T-cell (primary cell): ENCODE measurements at regions not wholly inside any gene's neighbourhood (a gene's known extent, or its start where the extent isn't known, plus 50 kb on each side); places are given as distances from the start of the nearest gene placed in this dataset.
"Not testable (repeated sequence)": the region's sequence is repeated elsewhere in the genome, so short reads cannot be mapped to it uniquely, and the experiment has no call there.

Experiments used
- ATAC-seq, 4 experiments: fragments of 200-7000 bp in 3 of 4; fragments of 150-1000 bp in 1 of 4; cut with Tn5 transposase; replicated peaks in 1 of 4; 1 replicate in 3 of 4; 2 replicates in 1 of 4; pipeline ENCODE4 v1.10.0; 2021; ENCODE audit warnings: moderate library complexity in 3 of 4, mild to moderate bottlenecking in 2 of 4, moderate number of reproducible peaks in 1 of 4
- CTCF ChIA-PET, 2 donors: fragments of 300-600 bp; sonication (Branson Sonifier 250); formaldehyde crosslinking; loops; one replicate each; lab custom pipeline; 2022; ENCODE audit warnings: antibody characterized with exemption in 2 of 2; lab: Charles Lee
- POLR2A ChIA-PET, 2 donors: fragments of 300-600 bp; sonication (Branson Sonifier 250); formaldehyde crosslinking; loops; one replicate each; lab custom pipeline; 2022; ENCODE audit warnings: antibody characterized with exemption in 2 of 2; lab: Charles Lee
- DNase-seq, 35 experiments: peaks; one replicate each; pipeline versions ENCODE4 v3.0.0 to v3.0.0-alpha.2; 2013 to 2023
- H3K27ac ChIP-seq: one replicate; pipeline ENCODE4 v1.5.1; 2013; ENCODE audit warnings: low read length
- H3K27me3 ChIP-seq, 2 experiments: replicated peaks in 1 of 2; 1 replicate in 1 of 2; 2 replicates in 1 of 2; pipeline versions ENCODE4 v1.6.1 to v1.7.0; 2013; ENCODE audit warnings: low read length in 1 of 2, mixed read lengths in 1 of 2; ENCODE audit not compliant: control insufficient read depth in 2 of 2, insufficient read depth in 2 of 2; ENCODE audit errors: extremely low read depth in 1 of 2
- H3K36me3 ChIP-seq, 2 donors: 1 replicate in 1 of 2; 2 replicates in 1 of 2; pipeline versions ENCODE4 v1.6.1 to v1.7.0; 2013; ENCODE audit warnings: low read length in 1 of 2; ENCODE audit not compliant: control insufficient read depth in 2 of 2, insufficient read depth in 1 of 2; ENCODE audit errors: extremely low read depth in 1 of 2
- H3K4me1 ChIP-seq, 2 experiments: 1 replicate in 1 of 2; 2 replicates in 1 of 2; pipeline versions ENCODE4 v1.6.1 to v1.7.0; 2013; ENCODE audit warnings: low read length in 2 of 2, mixed read lengths in 1 of 2; ENCODE audit not compliant: insufficient read depth in 2 of 2, control insufficient read depth in 1 of 2; ENCODE audit errors: extremely low read depth in 1 of 2
- H3K4me3 ChIP-seq, 2 donors: 1 replicate in 1 of 2; 2 replicates in 1 of 2; pipeline versions ENCODE4 v1.5.1 to v1.7.0; 2013; ENCODE audit warnings: mild to moderate bottlenecking in 2 of 2, low read length in 1 of 2, moderate library complexity in 1 of 2; ENCODE audit not compliant: control insufficient read depth in 1 of 2; ENCODE audit errors: extremely low read depth in 1 of 2
- H3K9me3 ChIP-seq: 2 replicates; pipeline ENCODE4 v1.7.0; 2013
- H3K27ac Mint-ChIP-seq, 2 donors: one replicate each; pipeline ENCODE4 v1.8.0; 2020 to 2021; ENCODE audit warnings: mild to moderate bottlenecking in 2 of 2, mixed read lengths in 2 of 2
- H3K27me3 Mint-ChIP-seq, 2 donors: one replicate each; pipeline ENCODE4 v1.8.0; 2021 to 2022; ENCODE audit warnings: mixed read lengths in 2 of 2
- H3K36me3 Mint-ChIP-seq: one replicate; pipeline ENCODE4 v1.8.0; 2021; ENCODE audit warnings: mixed read lengths
- H3K4me1 Mint-ChIP-seq, 3 donors: one replicate each; pipeline ENCODE4 v1.8.0; 2020 to 2022; ENCODE audit warnings: mixed read lengths in 3 of 3, mild to moderate bottlenecking in 1 of 3
- H3K4me3 Mint-ChIP-seq, 3 donors: one replicate each; pipeline ENCODE4 v1.8.0; 2020 to 2022; ENCODE audit warnings: mild to moderate bottlenecking in 3 of 3, mixed read lengths in 3 of 3, moderate library complexity in 3 of 3
- H3K9me3 Mint-ChIP-seq, 3 donors: one replicate each; pipeline ENCODE4 v1.8.0; 2020 to 2022; ENCODE audit warnings: mixed read lengths in 3 of 3
- WGBS: methylation state at CpG from one replicate; pipeline ENCODE4 v1.1.5; 2013; ENCODE audit warnings: missing lambda C conversion rate; ENCODE audit not compliant: insufficient coverage; 5-methylcytosine and 5-hydroxymethylcytosine counted together

- no peak overlapping the region for H3K4me3 ChIP-seq
- Mint-ChIP-seq H3K27me3 (no peaks in the 10 kb centered on the region), H3K9me3 (peaks cover 2 to 7% (median 6%) of the 10 kb centered on the region in 3 donors), H3K36me3 (no peaks in the 10 kb centered on the region), H3K4me1 (no peaks in the 10 kb centered on the region), H3K27ac (no peak overlapping the region), H3K4me3 (no peak overlapping the region)
- no peaks in the 10 kb centered on the region for H3K9me3 ChIP-seq
- no peak for ATAC-seq
- no peak for DNase-seq
- CTCF ChIA-PET: no interaction called here
- no peak overlapping the region for H3K27ac ChIP-seq
- no peaks in the 10 kb centered on the region for H3K36me3 ChIP-seq
- no peaks in the 10 kb centered on the region for H3K4me1 ChIP-seq
- H3K27me3 ChIP-seq: no peaks in the 10 kb centered on the region
- POLR2A ChIA-PET: no interaction called here
Measured at GRCh38 chr4:125787707-125788106, 473.0 kb downstream of the FAT4 start.

GRCh38 chr4:125789023-125789422 lies 474.3 kb downstream of the FAT4 start:
- no peaks in the 10 kb centered on the region for H3K9me3 ChIP-seq
- no peaks in the 10 kb centered on the region for H3K36me3 ChIP-seq
- H3K36me3 Mint-ChIP-seq: no peaks in the 10 kb centered on the region
- H3K27me3 Mint-ChIP-seq: no peaks in the 10 kb centered on the region
- H3K4me1 Mint-ChIP-seq: no peaks in the 10 kb centered on the region
- no peaks in the 10 kb centered on the region for H3K4me1 ChIP-seq
- peaks cover 6 to 11% (median 7%) of the 10 kb centered on the region in 3 donors for H3K9me3 Mint-ChIP-seq
- no peak overlapping the region for H3K27ac ChIP-seq
- CTCF ChIA-PET: no interaction called here
- no peak overlapping the region for H3K4me3 ChIP-seq
- POLR2A ChIA-PET: no interaction called here
- H3K4me3 Mint-ChIP-seq: no peak overlapping the region
- H3K27ac Mint-ChIP-seq: no peak overlapping the region
- ATAC-seq (no peak), DNase-seq (no peak)
- H3K27me3 ChIP-seq: no peaks in the 10 kb centered on the region

DNA sequence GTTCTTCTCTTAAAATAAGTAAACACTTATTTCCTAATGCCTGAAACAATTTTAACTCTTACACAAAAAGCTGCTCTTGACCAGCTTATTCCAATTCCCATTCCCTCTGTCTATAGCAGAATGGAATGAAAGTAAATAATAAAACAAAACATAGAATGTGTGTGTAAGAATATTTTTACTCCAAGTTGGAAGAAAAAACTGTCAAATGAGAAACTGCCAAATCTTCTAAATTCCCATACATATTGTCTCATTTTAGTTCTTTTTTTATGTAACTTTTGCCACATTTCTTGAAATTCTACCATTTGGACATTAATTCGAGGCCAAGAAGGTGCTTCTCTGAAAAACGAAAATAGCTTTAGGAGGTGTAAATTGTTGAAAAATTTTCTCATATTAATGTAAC lies 477.1 kb downstream of the FAT4 start:
- H3K9me3 ChIP-seq: no peaks in the 10 kb centered on the region
- no peaks in the 10 kb centered on the region for H3K4me1 Mint-ChIP-seq
- H3K27me3 Mint-ChIP-seq: no peaks in the 10 kb centered on the region
- H3K4me1 ChIP-seq: no peaks in the 10 kb centered on the region
- H3K36me3 ChIP-seq: no peaks in the 10 kb centered on the region
- ChIA-PET CTCF (no interaction called here), POLR2A (no interaction called here)
- H3K9me3 Mint-ChIP-seq: peaks cover 6 to 12% (median 9%) of the 10 kb centered on the region in 3 donors
- H3K27ac ChIP-seq: no peak overlapping the region
- H3K27me3 ChIP-seq: no peaks in the 10 kb centered on the region
- ATAC-seq (no peak), DNase-seq (no peak)
- H3K36me3 Mint-ChIP-seq: no peaks in the 10 kb centered on the region
- H3K27ac Mint-ChIP-seq: no peak overlapping the region
- whole genome bisulfite sequencing: no CpG with 5 or more reads among the region's 2 CpGs
- no peak overlapping the region for H3K4me3 Mint-ChIP-seq
- H3K4me3 ChIP-seq: no peak overlapping the region

DNA sequence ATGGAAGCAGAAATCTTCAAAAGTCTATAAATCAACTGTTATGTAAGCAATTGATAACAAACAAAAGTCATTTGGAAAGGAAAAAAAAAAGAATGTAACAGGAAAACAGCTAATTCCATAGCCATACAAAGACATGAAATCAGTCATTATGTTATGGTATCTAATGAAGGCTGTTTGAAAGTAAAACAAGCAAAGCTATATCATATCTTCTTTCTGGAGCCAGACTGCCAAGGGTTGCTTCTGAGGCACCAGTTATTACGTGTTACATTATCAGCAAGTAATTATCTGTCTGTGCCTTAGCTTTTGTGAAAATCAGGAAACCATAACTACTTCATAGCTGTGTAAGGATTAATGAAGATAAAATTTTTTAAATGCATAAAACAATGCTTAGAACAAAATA lies 480.2 kb downstream of the FAT4 start:
- H3K4me3 Mint-ChIP-seq: no peak overlapping the region
- Histone ChIP-seq H3K36me3 (no peaks in the 10 kb centered on the region), H3K9me3 (no peaks in the 10 kb centered on the region), H3K27me3 (no peaks in the 10 kb centered on the region), H3K4me1 (no peaks in the 10 kb centered on the region), H3K27ac (no peak overlapping the region), H3K4me3 (no peak overlapping the region)
- H3K27ac Mint-ChIP-seq: no peak overlapping the region
- H3K36me3 Mint-ChIP-seq: no peaks in the 10 kb centered on the region
- no peaks in the 10 kb centered on the region for H3K4me1 Mint-ChIP-seq
- H3K27me3 Mint-ChIP-seq: no peaks in the 10 kb centered on the region
- no CpG with 5 or more reads among the region's 1 CpG for WGBS
- no peak for DNase-seq
- peaks cover 3 to 13% (median 6%) of the 10 kb centered on the region in 3 donors for H3K9me3 Mint-ChIP-seq
- no peak for ATAC-seq
- CTCF ChIA-PET: no interaction called here
- POLR2A ChIA-PET: interaction anchor here in 1 of 2 donors (0.6 kb wide), 1 partner anchor 15 kb away, joined by 3 read pairs; no protein-coding TSS in a partner anchor

DNA sequence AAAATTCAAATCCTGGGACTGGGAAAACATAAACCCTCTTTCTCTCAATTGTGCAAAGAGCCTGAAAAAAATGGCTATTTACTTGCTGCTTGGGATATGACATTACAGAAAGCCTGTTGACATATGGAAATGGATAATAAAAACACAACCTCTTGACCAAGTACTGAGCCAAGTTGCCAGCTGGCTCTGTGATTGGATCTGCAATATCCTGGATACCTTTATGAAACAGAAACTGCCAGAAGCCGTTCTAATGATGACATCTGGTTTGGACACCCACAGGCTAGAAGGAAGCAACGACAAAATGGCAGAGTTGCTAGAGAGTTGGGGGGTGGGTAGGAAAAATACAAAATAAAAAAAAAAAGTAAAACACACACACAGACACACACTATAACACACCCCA lies 481.4 kb downstream of the FAT4 start:
- H3K27ac ChIP-seq: no peak overlapping the region
- no peak for ATAC-seq
- no peaks in the 10 kb centered on the region for H3K27me3 Mint-ChIP-seq
- no peaks in the 10 kb centered on the region for H3K4me1 ChIP-seq
- no peaks in the 10 kb centered on the region for H3K27me3 ChIP-seq
- H3K36me3 Mint-ChIP-seq: no peaks in the 10 kb centered on the region
- no peak overlapping the region for H3K27ac Mint-ChIP-seq
- CTCF ChIA-PET: interaction anchor here in 1 of 2 donors (0.6 kb wide), 1 partner anchor 167 kb away, joined by 3 read pairs; no protein-coding TSS in a partner anchor
- no peak overlapping the region for H3K4me3 ChIP-seq
- POLR2A ChIA-PET: no interaction called here
- DNase-seq: no peak
- H3K36me3 ChIP-seq: no peaks in the 10 kb centered on the region
- H3K9me3 ChIP-seq: no peaks in the 10 kb centered on the region
- H3K4me3 Mint-ChIP-seq: no peak overlapping the region
- no CpG with 5 or more reads among the region's 2 CpGs for WGBS
- H3K9me3 Mint-ChIP-seq: peaks cover 3 to 10% (median 6%) of the 10 kb centered on the region in 3 donors
- no peaks in the 10 kb centered on the region for H3K4me1 Mint-ChIP-seq

DNA sequence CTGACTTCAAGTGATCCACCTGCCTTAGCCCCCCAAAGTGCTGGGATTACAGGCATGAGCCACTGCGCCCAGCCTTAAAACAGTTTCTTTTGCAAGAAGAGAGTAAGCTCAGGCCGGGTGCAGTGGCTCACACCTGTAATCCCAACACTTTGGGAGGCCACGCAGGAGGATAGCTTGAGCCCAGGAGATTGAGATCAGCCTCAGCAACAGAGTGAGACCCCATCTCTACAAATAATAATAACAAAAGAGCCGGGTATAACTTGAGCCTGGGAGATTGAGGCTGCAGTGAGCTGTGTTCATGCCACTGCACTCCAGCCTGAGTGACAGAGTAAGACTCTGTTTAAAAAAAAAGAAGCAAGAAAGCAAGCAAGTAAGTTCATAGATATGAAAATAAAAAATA lies 482.9 kb downstream of the FAT4 start:
- H3K4me3 ChIP-seq, H3K27me3 Mint-ChIP-seq, ATAC-seq, H3K36me3 ChIP-seq, H3K27me3 ChIP-seq, H3K27ac Mint-ChIP-seq, H3K4me1 ChIP-seq, H3K4me3 Mint-ChIP-seq, H3K9me3 ChIP-seq, CTCF ChIA-PET, H3K27ac ChIP-seq, H3K9me3 Mint-ChIP-seq, H3K4me1 Mint-ChIP-seq, H3K36me3 Mint-ChIP-seq, POLR2A ChIA-PET, DNase-seq: not testable (repeated sequence)
- WGBS: 90% methylated on average over 2 of the region's 4 CpGs

DNA sequence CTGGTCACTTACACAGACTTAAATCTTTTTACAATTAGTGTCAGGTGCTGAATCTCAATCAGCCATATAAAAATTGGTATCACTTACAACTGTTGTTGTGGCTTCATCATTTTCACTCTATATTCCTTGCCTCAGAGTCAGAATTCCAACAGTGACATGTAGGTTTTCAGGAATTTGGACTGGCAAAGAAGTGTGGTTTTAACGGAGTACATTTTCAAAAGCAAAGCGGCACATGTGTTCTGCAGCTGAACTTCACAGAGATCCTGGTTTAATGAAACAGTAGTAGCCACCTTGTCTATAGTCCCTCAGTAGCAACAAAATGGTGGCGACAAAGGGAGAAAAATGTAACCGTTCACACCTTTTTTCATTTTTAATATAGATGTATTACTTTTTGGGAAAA lies 486.6 kb downstream of the FAT4 start:
- no peak overlapping the region for H3K4me3 ChIP-seq
- H3K27me3 ChIP-seq: no peaks in the 10 kb centered on the region
- no CpG with 5 or more reads among the region's 4 CpGs for WGBS
- no peak for ATAC-seq
- no peaks in the 10 kb centered on the region for H3K9me3 ChIP-seq
- no peaks in the 10 kb centered on the region for H3K4me1 ChIP-seq
- Mint-ChIP-seq H3K9me3 (peaks cover 0 to 6% (median 0%) of the 10 kb centered on the region in 3 donors), H3K4me1 (no peaks in the 10 kb centered on the region), H3K36me3 (no peaks in the 10 kb centered on the region), H3K27me3 (no peaks in the 10 kb centered on the region), H3K4me3 (no peak overlapping the region), H3K27ac (no peak overlapping the region)
- DNase-seq: no peak
- POLR2A ChIA-PET: no interaction called here
- no peaks in the 10 kb centered on the region for H3K36me3 ChIP-seq
- CTCF ChIA-PET: no interaction called here
- no peak overlapping the region for H3K27ac ChIP-seq
